NB4 (cell line): ENCODE measurements at regions not wholly inside any gene's neighbourhood (a gene's known extent, or its start where the extent isn't known, plus 50 kb on each side); places are given as distances from the start of the nearest gene placed in this dataset.

Experiments used
- CTCF ChIP-seq: IDR thresholded peaks from one replicate; pipeline ENCODE4 v1.5.1; 2012; ENCODE audit warnings: low read depth, low read length
- MAX ChIP-seq: IDR thresholded peaks from 2 replicates; pipeline ENCODE4 v1.6.1; 2011; ENCODE audit warnings: low read depth, low read length
- MYC ChIP-seq: IDR thresholded peaks from 2 replicates; pipeline ENCODE4 v1.6.1; 2011; ENCODE audit warnings: low read depth, low read length

GRCh38 chr5:152717393-152717792 is 312.3 kb upstream of the NMUR2 start:
- TF ChIP-seq MAX (no peak), CTCF (no peak), MYC (no peak)
